Fibroblast of skin of right quadriceps (primary cell): ENCODE measurements at regions not wholly inside any gene's neighbourhood (a gene's known extent, or its start where the extent isn't known, plus 50 kb on each side); places are given as distances from the start of the nearest gene placed in this dataset.
A peak's percentile ranks its signal among the peaks of the same experiment; 100 is the strongest.
"Not testable (repeated sequence)": the region's sequence is repeated elsewhere in the genome, so short reads cannot be mapped to it uniquely, and the experiment has no call there.

Experiments
- DNase-seq: peaks from one replicate; pipeline ENCODE4 v3.0.0-alpha.2; 2013

DNA sequence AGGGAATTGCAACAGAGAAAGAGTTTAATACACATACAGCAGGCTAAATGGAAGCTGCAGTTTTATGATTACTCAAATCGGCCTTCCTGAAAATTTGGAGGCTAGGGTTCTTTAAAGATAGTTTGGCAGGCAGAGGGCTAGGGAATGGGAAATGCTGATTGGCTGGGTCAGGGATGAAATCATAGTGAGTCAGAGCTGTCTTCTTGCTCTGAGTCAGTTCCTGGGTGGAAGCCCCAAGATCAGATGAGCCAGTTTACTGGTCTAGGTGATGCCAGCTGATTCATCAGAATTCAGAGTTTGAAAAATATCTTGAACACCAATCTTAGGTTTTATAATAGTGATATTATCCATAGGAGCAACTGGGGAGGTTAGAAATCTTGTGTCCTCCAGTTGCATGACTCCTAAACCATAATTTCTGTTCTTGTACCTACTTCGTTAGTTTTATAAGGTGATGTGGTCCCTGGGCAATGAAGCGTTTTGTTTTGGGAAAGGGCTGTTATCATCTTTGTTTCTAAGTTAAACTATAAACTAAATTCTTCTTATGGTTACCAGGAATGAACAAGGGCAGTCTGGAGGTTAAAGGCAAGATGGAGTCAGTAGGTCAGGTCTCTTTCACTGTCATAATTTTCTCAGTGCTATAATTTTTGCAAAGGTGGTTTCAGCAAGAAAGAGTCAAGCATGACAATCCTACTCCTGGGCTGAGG lies 257.8 kb upstream of the CCDC196 start:
- DNase-seq = peak; percentile 34

DNA sequence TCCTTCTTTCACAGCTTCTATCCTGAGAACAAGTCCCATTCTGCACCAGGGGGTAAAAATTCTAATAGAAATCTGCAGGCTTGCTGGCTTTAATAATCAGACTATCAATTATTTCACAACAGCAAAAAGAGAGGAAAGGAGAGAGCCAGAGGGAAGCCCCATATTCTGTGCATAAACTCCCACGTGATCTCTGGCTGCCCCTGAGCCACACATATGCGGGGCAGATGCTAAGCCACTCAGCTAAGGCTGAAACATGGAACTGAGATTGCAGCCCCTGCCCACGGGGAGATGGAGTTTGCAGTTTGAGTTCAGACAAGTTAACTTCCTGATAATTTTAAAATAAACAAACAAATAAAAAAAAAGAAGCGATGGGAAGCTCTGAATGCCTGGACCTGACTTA lies 254.4 kb upstream of the CCDC196 start:
- no peak for DNase-seq

DNA sequence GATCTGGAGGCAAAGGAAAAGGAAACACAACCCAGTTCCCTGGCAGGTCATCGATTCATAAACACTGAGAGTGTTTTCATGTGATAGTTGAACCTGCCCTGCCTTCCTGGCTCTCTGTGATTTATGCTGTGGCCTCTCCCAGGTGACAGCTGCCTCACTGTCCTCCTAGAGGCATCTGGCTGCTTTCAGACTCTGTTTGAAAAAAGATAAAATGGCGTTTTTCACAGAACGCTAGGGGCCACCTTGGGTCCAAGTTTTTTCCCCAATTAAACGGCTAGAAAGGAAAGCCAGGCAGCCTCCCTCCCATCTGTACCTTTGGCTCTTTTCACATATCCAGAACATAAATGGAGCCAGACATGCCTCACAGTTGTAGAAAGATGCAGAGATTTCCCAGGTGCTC lies 252.6 kb upstream of the CCDC196 start:
- DNase-seq = no peak

DNA sequence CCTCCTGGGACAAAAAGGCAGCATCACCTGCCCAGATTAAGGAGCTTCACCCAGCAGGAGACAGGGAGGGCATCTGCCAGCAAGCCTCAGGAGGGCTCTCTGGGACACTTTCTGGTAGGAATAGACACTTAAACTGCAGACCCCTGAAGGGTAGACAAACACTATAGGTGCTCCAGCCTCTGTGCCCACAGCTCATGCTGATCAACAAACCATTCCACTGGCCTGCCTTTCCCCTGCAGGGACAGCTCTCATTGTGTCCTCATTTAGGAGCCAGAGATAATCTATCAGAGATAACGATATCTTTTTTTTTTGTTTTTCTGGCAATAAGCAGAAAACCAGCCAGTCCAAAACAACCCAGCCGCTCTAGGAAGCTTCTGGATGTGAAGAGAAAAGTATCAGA lies 251.8 kb upstream of the CCDC196 start:
- DNase-seq = no peak

- DNase-seq = no peak
These were observed 248.4 kb upstream of the CCDC196 start for GRCh38 chr14:66237741-66238140.

DNA sequence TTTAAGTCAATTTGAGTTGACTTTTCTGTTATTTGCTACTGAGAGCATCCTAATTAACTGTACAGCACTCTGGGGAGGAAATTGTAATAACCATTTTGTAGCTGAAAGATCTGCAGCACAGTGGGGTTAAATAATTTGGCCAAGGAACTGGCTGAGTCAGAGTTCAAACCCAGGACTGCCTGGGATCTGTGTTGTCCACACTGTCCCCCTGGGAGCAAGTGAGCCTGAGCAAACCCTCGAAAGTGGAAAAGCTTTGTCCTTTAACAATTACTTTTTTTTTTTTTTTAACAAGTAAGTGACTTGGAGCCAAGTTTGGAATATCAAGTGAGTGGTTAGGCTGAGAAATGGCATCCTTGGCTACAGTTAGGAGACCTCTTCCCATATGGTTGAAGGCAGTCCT lies 247.2 kb upstream of the CCDC196 start:
- DNase-seq = no peak

- DNase-seq = no peak
These were observed 246.6 kb upstream of the CCDC196 start for GRCh38 chr14:66239589-66239988.

GRCh38 chr14:66240105-66240504 lies 246.1 kb upstream of the CCDC196 start:
- no peak for DNase-seq

DNA sequence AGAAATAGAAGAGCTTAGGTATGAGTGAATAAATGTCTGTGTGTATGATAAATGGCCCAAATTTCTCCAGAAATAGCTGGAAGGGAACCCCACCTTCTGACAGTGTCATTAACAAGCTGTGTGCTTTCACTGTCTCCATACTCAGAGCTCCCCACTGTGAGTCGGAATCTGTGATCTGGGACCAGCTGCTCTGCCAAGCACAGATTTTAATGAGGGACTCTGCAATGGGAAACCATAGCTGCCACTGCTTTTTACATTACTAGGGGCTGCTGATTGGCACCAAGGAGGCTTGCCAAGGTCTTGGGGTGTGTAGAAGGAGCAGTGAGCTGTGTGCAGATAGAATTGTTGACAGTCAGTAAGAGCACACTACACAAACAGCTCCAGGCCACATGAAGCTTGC lies 244.2 kb upstream of the CCDC196 start:
- no peak for DNase-seq

GRCh38 chr14:66244834-66245233 lies 241.3 kb upstream of the CCDC196 start:
- no peak for DNase-seq

DNA sequence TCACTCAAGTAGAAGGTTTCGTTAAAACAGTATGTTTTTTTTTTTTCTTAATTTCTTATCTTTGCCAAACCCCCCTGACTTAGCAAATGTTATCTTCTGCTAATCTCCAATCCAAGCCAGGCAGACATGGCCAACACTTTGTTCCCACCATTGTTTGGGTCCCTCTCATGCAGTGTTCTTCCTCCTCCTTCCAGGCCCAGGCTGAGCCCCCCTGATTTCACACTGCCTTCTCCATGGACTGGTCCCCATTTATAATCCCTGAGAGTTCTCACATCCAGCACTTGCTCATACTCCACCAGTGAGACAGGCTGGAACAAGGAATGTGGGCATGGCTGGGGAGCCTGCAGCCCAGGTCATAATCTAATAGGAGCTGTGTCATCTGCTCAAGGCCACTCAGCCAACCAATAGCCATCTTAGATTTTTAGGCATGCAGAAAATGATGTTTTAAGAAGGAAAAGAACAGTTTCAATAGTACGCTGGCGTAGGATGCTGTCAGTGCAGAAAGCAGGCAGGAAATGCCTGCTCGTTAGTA lies 238.4 kb upstream of the CCDC196 start:
- DNase-seq = no peak

DNA sequence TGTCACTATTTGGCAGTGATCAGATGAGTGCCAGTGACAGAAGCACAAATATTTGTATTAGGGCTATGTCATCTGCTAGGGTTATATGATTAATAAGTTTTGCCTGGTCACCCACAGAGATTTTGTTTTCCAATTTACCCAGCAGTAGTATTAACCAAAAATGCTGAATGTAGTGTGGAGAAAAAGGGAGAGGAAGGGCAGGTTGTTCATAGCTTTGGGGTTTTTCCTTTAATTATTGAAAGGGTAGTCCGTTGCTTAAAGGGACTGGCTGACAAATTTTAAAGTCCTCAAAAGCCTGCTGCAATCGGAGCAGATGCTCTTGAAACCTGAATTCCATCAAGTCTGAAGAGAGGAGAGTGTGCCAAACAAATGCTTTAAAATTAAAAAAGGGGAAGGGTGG lies 237.9 kb upstream of the CCDC196 start:
- DNase-seq = no peak

DNA sequence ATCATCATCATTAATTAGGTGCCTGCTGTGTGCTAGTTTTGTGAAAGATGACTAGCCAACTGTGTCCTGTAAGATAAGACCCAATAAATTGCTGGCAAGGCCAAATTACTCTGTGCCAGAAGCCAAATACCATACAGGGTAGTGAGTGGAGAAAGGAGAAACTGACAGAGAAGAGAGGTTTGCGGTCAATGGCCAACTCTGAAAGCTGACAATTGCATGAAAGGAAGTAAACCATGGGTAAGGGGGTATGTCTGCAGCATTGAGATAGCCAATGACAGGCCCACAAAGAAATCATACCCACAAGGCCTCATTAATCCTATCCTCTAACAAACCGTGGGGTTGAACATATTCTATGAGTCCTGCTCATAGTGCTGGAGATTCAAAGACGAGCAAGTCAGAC lies 236.6 kb upstream of the CCDC196 start:
- no peak for DNase-seq

GRCh38 chr14:66254038-66254437 lies 232.1 kb upstream of the CCDC196 start:
- no peak for DNase-seq

GRCh38 chr14:66268802-66269334 lies 217.3 kb upstream of the CCDC196 start:
- DNase-seq = no peak

DNA sequence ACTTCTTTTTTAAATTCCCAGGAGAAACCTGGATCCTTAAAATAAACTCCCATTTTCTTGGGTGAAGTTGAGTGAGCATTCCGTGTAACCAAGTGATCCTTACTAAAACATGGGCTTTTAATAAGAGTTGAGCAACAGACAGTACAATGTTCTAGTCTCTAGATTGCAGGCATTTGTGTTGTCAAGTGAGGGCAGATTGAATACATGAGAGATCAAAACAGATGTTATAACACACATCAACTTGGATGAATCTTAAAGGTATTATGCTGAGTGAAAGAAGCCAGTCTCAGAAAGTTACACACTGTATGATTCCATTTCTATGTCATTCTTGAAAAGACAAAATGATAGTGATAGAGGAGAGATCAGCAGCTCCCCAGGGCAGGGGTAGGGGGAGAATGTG lies 213.9 kb upstream of the CCDC196 start:
- no peak for DNase-seq

DNA sequence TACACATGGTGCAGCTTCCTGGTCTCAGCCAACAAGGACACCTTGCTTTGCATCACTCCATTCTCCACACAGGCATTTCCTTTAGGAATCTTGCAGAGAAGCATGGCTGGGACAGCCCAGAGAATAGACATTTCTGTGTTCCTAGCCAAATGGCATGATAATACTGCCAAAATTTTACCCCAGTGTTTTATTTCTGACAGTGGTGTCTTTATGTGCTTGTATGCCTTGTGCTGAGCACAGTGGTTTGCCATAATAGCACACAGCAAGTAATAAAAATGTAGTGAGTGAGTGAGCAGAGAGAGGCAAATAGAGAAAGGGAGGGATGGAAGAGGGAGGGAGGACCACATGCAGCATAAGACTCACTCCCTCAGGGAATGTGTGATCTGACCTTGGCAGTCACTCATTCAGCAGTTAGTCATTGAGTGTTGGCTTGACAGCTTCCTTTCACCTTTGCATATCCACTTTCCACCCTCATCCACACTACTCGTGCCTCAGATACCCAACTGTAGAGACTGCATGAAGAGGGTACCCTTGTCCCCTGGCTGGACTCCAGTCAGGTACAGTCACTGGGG lies 212.8 kb upstream of the CCDC196 start:
- DNase-seq = no peak

DNA sequence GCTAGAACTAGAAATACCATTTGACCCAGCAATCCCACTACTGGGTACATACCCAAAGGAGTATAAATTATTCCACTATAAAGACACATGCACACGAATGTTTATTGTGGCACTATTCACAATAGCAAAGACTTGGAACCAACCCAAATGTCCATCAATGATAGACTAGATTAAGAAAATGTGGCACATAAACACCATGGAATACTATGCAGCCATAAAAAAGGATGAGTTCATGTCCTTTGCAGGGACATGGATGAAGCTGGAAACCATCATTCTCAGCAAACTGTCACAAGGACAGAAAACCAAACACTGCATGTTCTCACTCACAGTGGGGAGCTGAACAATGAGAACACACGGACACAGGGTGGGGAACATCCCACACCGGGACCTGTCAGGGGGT lies 207.8 kb upstream of the CCDC196 start:
- DNase-seq = not testable (repeated sequence)

GRCh38 chr14:66281036-66281776 lies 205.0 kb upstream of the CCDC196 start:
- no peak for DNase-seq

DNA sequence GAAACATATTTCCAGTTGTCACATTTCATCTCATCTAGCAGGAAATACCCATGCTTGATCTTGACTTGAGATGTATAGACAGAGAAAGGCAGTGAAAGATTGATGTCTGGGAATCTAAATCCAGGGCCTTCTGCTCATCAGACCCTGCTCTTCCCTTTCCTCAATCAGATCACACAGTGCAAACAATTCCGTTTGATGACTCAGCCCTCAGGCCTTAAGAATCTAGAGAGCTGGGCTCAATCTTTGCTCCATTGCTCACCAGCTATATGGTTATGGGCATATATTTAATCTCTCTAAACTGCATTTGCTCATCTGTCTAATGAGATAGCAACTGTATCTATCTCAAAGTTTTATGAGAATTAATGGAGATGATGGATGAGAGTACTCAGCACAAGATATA lies 201.8 kb upstream of the CCDC196 start:
- peak; percentile 52 for DNase-seq

DNA sequence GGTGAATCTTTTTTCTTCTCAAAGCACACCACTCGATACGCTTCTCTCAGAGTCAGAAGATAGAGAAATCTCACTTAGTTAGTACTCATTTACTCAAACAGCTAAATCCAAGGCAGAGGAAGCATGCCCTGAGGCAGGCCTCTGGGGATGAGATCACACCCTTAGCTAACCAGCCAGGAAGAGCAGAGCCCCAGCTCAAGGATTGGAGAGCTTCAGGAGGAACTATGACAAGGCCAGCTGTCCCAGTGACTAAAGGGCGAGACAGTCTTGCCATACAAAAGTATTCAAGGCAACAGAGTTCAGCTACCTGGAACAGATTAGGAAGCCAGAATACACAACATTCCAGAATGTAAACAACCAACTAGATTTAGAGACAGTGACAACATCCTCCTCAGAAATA lies 197.7 kb upstream of the CCDC196 start:
- no peak for DNase-seq

DNA sequence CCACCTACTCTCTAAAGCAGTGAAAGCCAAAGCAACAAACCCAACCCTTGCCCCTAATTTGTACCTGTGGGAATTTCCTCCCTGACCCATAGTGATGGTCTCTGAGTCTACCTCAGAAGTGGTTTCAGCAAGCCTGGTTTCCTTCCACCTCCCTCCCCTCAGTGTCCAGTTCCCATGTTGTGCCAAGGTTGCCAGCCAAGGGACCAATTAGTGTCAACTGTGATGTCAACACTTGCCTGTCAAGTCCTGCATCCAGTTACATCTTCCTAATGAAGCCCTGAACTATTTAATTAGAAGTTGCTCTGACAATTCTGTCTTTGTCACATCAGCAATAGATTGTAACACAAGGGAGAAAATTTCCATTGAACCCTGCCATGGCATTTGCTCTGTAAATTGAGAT lies 194.4 kb upstream of the CCDC196 start:
- DNase-seq = no peak

GRCh38 chr14:66293533-66294105 lies 192.6 kb upstream of the CCDC196 start:
- DNase-seq = no peak

DNA sequence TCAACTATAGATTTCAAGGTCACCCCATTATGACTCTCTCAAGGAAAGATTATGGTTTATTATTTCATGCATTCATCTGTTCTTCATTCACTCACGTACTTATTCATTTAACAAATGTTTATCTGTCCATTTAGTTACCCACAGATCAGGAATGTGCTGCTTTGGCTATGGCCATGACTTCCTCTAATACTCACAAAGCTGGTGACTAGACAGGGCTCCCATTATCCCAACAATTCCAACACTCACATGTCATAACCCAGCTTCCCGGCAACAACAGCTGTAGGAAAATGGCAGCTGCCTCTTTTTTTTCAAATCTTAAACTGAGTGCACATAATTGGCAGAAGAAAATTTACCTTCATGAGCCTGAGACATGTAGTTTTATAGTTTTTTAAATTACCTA lies 190.8 kb upstream of the CCDC196 start:
- no peak for DNase-seq
